ENCODE measurements at regions not wholly inside any gene's neighbourhood (a gene's known extent, or its start where the extent isn't known, plus 50 kb on each side); places are given as distances from the start of the nearest gene placed in this dataset.

DNA sequence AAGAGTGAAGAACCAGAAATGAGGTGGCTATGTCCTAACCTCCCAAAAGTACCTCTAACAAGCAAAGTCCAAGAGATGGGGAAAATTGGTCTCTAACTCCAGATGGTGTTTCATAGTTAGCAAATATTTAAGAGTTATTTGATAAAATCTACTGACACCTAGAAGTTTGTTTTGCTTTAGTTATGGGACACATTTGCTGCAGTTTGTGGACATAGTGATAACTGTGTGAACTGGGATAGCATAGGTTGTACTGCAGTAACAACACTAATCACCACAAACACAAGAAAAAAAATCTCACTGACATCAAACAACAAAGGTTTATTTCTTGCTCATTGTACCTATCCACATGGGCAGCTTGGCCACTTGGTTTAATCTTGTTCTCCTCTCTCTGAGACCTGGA, 965.0 kb upstream of the SPRY2 start:
- H3K9me3 ChIP-seq (replicated peaks; ENCODE audit: control insufficient read depth, insufficient read depth, low read length): no peaks in the 10 kb centered on the region
- no peak overlapping the region for H3K9ac ChIP-seq (ENCODE audit: control insufficient read depth, insufficient read depth, low read length)
- POLR2A ChIA-PET: no interaction called here
- no peak for DNase-seq (ENCODE audit: low read depth, low spot score)
- no peak for ATAC-seq
- intact Hi-C loops (cut with micrococcal nuclease; ENCODE audit: unreplicated experiment): no loop called here
- no peak overlapping the region for H2AFZ ChIP-seq (ENCODE audit: control insufficient read depth, low read depth, low read length)
- BruUV-seq (replicated peaks): no TSS peak
- CTCF ChIA-PET: no interaction called here
- no peak overlapping the region for H3K4me3 ChIP-seq
- H3K4me1 ChIP-seq (ENCODE audit: control insufficient read depth, insufficient read depth, low read length): no peaks in the 10 kb centered on the region
- no peaks in the 10 kb centered on the region for H3K36me3 ChIP-seq (ENCODE audit: control insufficient read depth in 2 of 2, insufficient read depth in 2 of 2, low read length in 1 of 2)
- H4K20me1 ChIP-seq (ENCODE audit: control insufficient read depth, insufficient read depth): no peaks in the 10 kb centered on the region
- no peak overlapping the region for H3K27ac ChIP-seq (ENCODE audit: control insufficient read depth, insufficient read depth)
- SMC1A ChIA-PET (ENCODE audit: uncharacterized antibody, unreplicated experiment): no interaction called here
- in situ Hi-C loops (cut with MboI): no loop called here
- no peak for FAIRE-seq
- no peaks in the 10 kb centered on the region for H3K27me3 ChIP-seq (replicated peaks in 1 of 2; ENCODE audit: control insufficient read depth in 2 of 2, insufficient read depth in 2 of 2, low read length in 1 of 2)
- RAD21 ChIA-PET (ENCODE audit: unreplicated experiment): no interaction called here
- TF ChIP-seq CHD2 (IDR thresholded peaks at IDR 0.05; ENCODE audit: borderline replicate concordance, low read depth, low read length) (no peak), SMAD1 (IDR thresholded peaks at IDR 0.05; ENCODE audit: low read depth, partially characterized antibody) (no peak), SMAD5 (IDR thresholded peaks at IDR 0.05; ENCODE audit: low read depth) (no peak), ZZZ3 (IDR thresholded peaks at IDR 0.05; ENCODE audit: control insufficient read depth, insufficient read length, low read depth) (no peak)
- TF ChIP-seq, protein P1, sequence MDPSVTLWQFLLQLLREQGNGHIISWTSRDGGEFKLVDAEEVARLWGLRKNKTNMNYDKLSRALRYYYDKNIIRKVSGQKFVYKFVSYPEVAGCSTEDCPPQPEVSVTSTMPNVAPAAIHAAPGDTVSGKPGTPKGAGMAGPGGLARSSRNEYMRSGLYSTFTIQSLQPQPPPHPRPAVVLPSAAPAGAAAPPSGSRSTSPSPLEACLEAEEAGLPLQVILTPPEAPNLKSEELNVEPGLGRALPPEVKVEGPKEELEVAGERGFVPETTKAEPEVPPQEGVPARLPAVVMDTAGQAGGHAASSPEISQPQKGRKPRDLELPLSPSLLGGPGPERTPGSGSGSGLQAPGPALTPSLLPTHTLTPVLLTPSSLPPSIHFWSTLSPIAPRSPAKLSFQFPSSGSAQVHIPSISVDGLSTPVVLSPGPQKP (IDR thresholded peaks at IDR 0.05; ENCODE audit: low read depth, low read length): no peak
- H3K79me2 ChIP-seq (ENCODE audit: control insufficient read depth, insufficient read depth, low read length): no peaks in the 10 kb centered on the region
- no peak overlapping the region for H3K4me2 ChIP-seq (ENCODE audit: control insufficient read depth, insufficient read depth)

DNA sequence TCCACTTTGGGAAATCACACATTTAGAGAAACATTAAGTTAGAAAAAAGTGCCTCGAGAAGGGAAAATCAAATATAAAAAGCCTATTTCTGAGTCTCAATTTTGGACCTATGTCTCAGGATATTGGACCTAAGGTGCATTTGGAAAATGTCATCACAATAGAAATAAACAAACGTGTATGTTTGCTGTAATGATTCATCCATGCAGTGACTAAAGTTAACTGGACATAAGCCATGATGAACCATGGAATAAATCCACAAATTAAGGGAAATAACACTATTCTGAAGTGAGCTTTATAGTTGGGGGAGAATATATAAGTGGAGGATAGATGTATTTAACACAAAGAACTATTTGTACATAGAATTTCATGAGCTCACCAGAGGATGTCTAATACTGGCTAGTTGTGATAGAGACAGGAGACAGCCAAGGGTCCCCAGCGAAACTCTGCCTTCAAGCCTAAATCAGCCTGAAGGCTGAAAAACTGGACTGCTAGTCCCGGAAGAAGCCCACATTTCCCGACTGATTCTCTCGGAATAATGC, 963.3 kb upstream of the SPRY2 start:
- in situ Hi-C loops (cut with MboI): no loop called here
- RAD21 ChIA-PET (ENCODE audit: unreplicated experiment): no interaction called here
- no peak overlapping the region for H3K27ac ChIP-seq (ENCODE audit: control insufficient read depth, insufficient read depth)
- no peaks in the 10 kb centered on the region for H3K27me3 ChIP-seq (replicated peaks in 1 of 2; ENCODE audit: control insufficient read depth in 2 of 2, insufficient read depth in 2 of 2, low read length in 1 of 2)
- no peak overlapping the region for H2AFZ ChIP-seq (ENCODE audit: control insufficient read depth, low read depth, low read length)
- BruUV-seq (replicated peaks): no TSS peak
- no peak for FAIRE-seq
- H3K36me3 ChIP-seq (ENCODE audit: control insufficient read depth in 2 of 2, insufficient read depth in 2 of 2, low read length in 1 of 2): no peaks in the 10 kb centered on the region
- H4K20me1 ChIP-seq (ENCODE audit: control insufficient read depth, insufficient read depth): no peaks in the 10 kb centered on the region
- SMC1A ChIA-PET (ENCODE audit: uncharacterized antibody, unreplicated experiment): interaction anchor here (0.8 to 1.4 kb wide), 3 partner anchors 21 to 37 kb away, joined by 3 read pairs; no protein-coding TSS in a partner anchor
- H3K4me1 ChIP-seq (ENCODE audit: control insufficient read depth, insufficient read depth, low read length): no peaks in the 10 kb centered on the region
- H3K4me3 ChIP-seq: no peak overlapping the region
- WGBS (ENCODE audit: insufficient coverage, insufficient replicate concordance, low lambda C conversion rate, missing lambda C conversion rate): 8% methylated on average over 6 of the region's 6 CpGs
- POLR2A ChIA-PET: no interaction called here
- H3K9me3 ChIP-seq (replicated peaks; ENCODE audit: control insufficient read depth, insufficient read depth, low read length): no peaks in the 10 kb centered on the region
- H3K79me2 ChIP-seq (ENCODE audit: control insufficient read depth, insufficient read depth, low read length): no peaks in the 10 kb centered on the region
- DNase-seq (ENCODE audit: low read depth, low spot score): no peak
- TF ChIP-seq RB1 (IDR thresholded peaks at IDR 0.05; ENCODE audit: borderline replicate concordance) (no peak), SIN3A (IDR thresholded peaks at IDR 0.05; ENCODE audit: low read depth, low read length) (no peak), YBX1 (IDR thresholded peaks at IDR 0.05) (no peak), JUND (IDR thresholded peaks at IDR 0.05; ENCODE audit: low read depth, low read length) (no peak)
- ATAC-seq: no peak
- intact Hi-C loops (cut with micrococcal nuclease; ENCODE audit: unreplicated experiment): no loop called here
- CTCF ChIA-PET: interaction anchor here (0.7 to 1.9 kb wide), 3 partner anchors 8 to 11 kb away, joined by 3 to 5 read pairs (median 3); no protein-coding TSS in a partner anchor
- H3K4me2 ChIP-seq (ENCODE audit: control insufficient read depth, insufficient read depth): no peak overlapping the region
- no peak overlapping the region for H3K9ac ChIP-seq (ENCODE audit: control insufficient read depth, insufficient read depth, low read length)

All from GM12878 (cell line).